ENCODE measurements at regions not wholly inside any gene's neighbourhood (a gene's known extent, or its start where the extent isn't known, plus 50 kb on each side); places are given as distances from the start of the nearest gene placed in this dataset.
"Not testable (repeated sequence)": the region's sequence is repeated elsewhere in the genome, so short reads cannot be mapped to it uniquely, and the experiment has no call there.

GRCh38 chr15:58357529-58358476 lies 74.0 kb upstream of the LIPC start:
- no peak for DNase-seq (ENCODE audit: low read depth)

GRCh38 chr15:58360421-58361090 lies 71.2 kb upstream of the LIPC start:
- DNase-seq (ENCODE audit: low read depth), result no peak

- DNase-seq (ENCODE audit: low read depth), result peak; percentile 53
Observed at GRCh38 chr15:58361273-58361759, 70.5 kb upstream of the LIPC start.

- DNase-seq (ENCODE audit: low read depth), result no peak
Observed at GRCh38 chr15:58362262-58362922, 69.4 kb upstream of the LIPC start.

- not testable (repeated sequence) for DNase-seq (ENCODE audit: low read depth)
Observed at GRCh38 chr15:58363118-58363517, 68.7 kb upstream of the LIPC start.

- not testable (repeated sequence) for DNase-seq (ENCODE audit: low read depth)
Observed at GRCh38 chr15:58363673-58364072, 68.1 kb upstream of the LIPC start.

- not testable (repeated sequence) for DNase-seq (ENCODE audit: low read depth)
Observed at GRCh38 chr15:58365098-58365497, 66.7 kb upstream of the LIPC start.

GRCh38 chr15:58369261-58369701 lies 62.5 kb upstream of the LIPC start:
- no peak for DNase-seq (ENCODE audit: low read depth)

GRCh38 chr15:58369956-58370355 lies 61.8 kb upstream of the LIPC start:
- no peak for DNase-seq (ENCODE audit: low read depth)

GRCh38 chr15:58374147-58374546 lies 57.6 kb upstream of the LIPC start:
- DNase-seq (ENCODE audit: low read depth), result no peak

GRCh38 chr15:58377193-58377592 lies 54.6 kb upstream of the LIPC start:
- no peak for DNase-seq (ENCODE audit: low read depth)

- no peak for DNase-seq (ENCODE audit: low read depth)
Observed at GRCh38 chr15:58378241-58379085, 53.3 kb upstream of the LIPC start.

- not testable (repeated sequence) for DNase-seq (ENCODE audit: low read depth)
Observed at GRCh38 chr15:58379454-58379853, 52.3 kb upstream of the LIPC start.

- no peak for DNase-seq (ENCODE audit: low read depth)
Observed at GRCh38 chr15:58380280-58380945, 51.4 kb upstream of the LIPC start.

GRCh38 chr15:58381697-58382096 lies 50.1 kb upstream of the LIPC start:
- DNase-seq (ENCODE audit: low read depth), result no peak
